ENCODE measurements at regions not wholly inside any gene's neighbourhood (a gene's known extent, or its start where the extent isn't known, plus 50 kb on each side); places are given as distances from the start of the nearest gene placed in this dataset.

GRCh38 chr18:29547626-29548025, 1370.7 kb upstream of the CDH2 start:
- Histone ChIP-seq H3K4me1 (ENCODE audit: control insufficient read depth in 3 of 3, insufficient read depth in 2 of 3, low read depth in 1 of 3, low read length in 2 of 3) (no peaks in the 10 kb centered on the region), H3K9me3 (ENCODE audit: control insufficient read depth in 2 of 2, insufficient read depth in 1 of 2, low read depth in 1 of 2, low read length in 1 of 2) (peaks cover 0 to 2% of the 10 kb centered on the region in 2 donors), H3K27me3 (ENCODE audit: control insufficient read depth in 3 of 3, insufficient read depth in 3 of 3, low read length in 3 of 3) (no peaks in the 10 kb centered on the region), H3K36me3 (ENCODE audit: control insufficient read depth in 3 of 3, insufficient read depth in 2 of 3, low read depth in 1 of 3, low read length in 3 of 3) (no peaks in the 10 kb centered on the region), H3K4me3 (ENCODE audit: low read depth in 1 of 3, low read length in 3 of 3) (no peak overlapping the region), H3K27ac (ENCODE audit: low read depth in 1 of 3, low read length in 2 of 3) (no peak overlapping the region)
- DNase-seq = no peak
- no peak for FAIRE-seq

DNA sequence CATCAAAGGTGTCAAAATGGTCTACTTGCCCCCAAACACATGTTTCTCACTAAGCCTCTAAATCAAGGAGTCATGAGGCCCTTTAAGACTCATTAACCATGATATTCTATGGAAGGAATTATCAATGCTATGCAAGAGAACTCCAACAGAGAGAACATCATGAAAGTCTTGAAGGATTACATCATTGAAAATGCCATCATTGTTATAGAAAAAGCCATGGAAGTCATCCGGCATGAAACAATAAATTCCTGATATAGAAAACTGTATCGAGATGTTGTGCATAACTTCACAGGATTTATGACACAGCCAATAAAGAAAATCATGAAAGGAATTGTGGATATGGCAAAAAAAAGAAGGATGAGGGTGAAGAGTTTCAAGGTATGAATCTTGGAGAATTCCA, 1363.6 kb upstream of the CDH2 start:
- no peak overlapping the region for H3K27ac ChIP-seq (ENCODE audit: low read depth in 1 of 3, low read length in 2 of 3)
- DNase-seq (no peak), FAIRE-seq (no peak)
- H3K9me3 ChIP-seq (ENCODE audit: control insufficient read depth in 2 of 2, insufficient read depth in 1 of 2, low read depth in 1 of 2, low read length in 1 of 2) = no peaks in the 10 kb centered on the region
- H3K4me3 ChIP-seq (ENCODE audit: low read depth in 1 of 3, low read length in 3 of 3) = no peak overlapping the region
- H3K4me1 ChIP-seq (ENCODE audit: control insufficient read depth in 3 of 3, insufficient read depth in 2 of 3, low read depth in 1 of 3, low read length in 2 of 3) = no peaks in the 10 kb centered on the region
- 77 to 87% (median 79%) methylated on average over 2 of the region's 2 CpGs for WGBS, 3 donors
- no peaks in the 10 kb centered on the region for H3K27me3 ChIP-seq (ENCODE audit: control insufficient read depth in 3 of 3, insufficient read depth in 3 of 3, low read length in 3 of 3)
- no peaks in the 10 kb centered on the region for H3K36me3 ChIP-seq (ENCODE audit: control insufficient read depth in 3 of 3, insufficient read depth in 2 of 3, low read depth in 1 of 3, low read length in 3 of 3)

GRCh38 chr18:29531746-29532145, 1354.8 kb upstream of the CDH2 start:
- no peak for FAIRE-seq
- Histone ChIP-seq H3K9me3 (ENCODE audit: control insufficient read depth in 2 of 2, insufficient read depth in 1 of 2, low read depth in 1 of 2, low read length in 1 of 2) (no peaks in the 10 kb centered on the region), H3K36me3 (ENCODE audit: control insufficient read depth in 3 of 3, insufficient read depth in 2 of 3, low read depth in 1 of 3, low read length in 3 of 3) (no peaks in the 10 kb centered on the region), H3K4me3 (ENCODE audit: low read depth in 1 of 3, low read length in 3 of 3) (no peak overlapping the region), H3K27ac (ENCODE audit: low read depth in 1 of 3, low read length in 2 of 3) (no peak overlapping the region), H3K4me1 (ENCODE audit: control insufficient read depth in 3 of 3, insufficient read depth in 2 of 3, low read depth in 1 of 3, low read length in 2 of 3) (no peaks in the 10 kb centered on the region), H3K27me3 (ENCODE audit: control insufficient read depth in 3 of 3, insufficient read depth in 3 of 3, low read length in 3 of 3) (no peaks in the 10 kb centered on the region)
- no peak for DNase-seq

DNA sequence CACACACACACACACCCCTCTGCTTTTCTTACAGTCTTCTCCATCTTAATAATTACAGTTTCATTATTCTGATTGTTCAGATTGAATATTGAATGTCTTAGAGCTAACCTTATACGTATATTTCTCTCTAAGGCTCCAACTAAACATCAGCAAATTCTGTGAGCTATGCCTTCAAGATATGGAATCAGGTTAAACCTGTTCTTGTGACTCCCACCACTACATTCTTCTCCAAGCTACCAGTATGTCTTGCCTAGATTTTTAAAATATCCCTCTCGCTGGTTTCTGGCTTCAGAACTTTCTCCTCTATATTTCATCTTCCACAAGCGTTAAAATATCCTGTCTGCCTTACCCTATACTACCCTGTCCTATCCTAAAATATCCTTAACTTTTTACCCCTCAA, 1346.4 kb upstream of the CDH2 start:
- DNase-seq (no peak), FAIRE-seq (no peak)
- Histone ChIP-seq H3K4me3 (ENCODE audit: low read depth in 1 of 3, low read length in 3 of 3) (no peak overlapping the region), H3K36me3 (ENCODE audit: control insufficient read depth in 3 of 3, insufficient read depth in 2 of 3, low read depth in 1 of 3, low read length in 3 of 3) (no peaks in the 10 kb centered on the region), H3K9me3 (ENCODE audit: control insufficient read depth in 2 of 2, insufficient read depth in 1 of 2, low read depth in 1 of 2, low read length in 1 of 2) (no peaks in the 10 kb centered on the region), H3K4me1 (ENCODE audit: control insufficient read depth in 3 of 3, insufficient read depth in 2 of 3, low read depth in 1 of 3, low read length in 2 of 3) (no peaks in the 10 kb centered on the region), H3K27ac (ENCODE audit: low read depth in 1 of 3, low read length in 2 of 3) (no peak overlapping the region), H3K27me3 (ENCODE audit: control insufficient read depth in 3 of 3, insufficient read depth in 3 of 3, low read length in 3 of 3) (no peaks in the 10 kb centered on the region)
- 80 to 83% (median 80%) methylated on average over 3 of the region's 3 CpGs for WGBS, 3 donors

GRCh38 chr18:29512761-29513160, 1335.8 kb upstream of the CDH2 start:
- H3K4me3 ChIP-seq (ENCODE audit: low read depth in 1 of 3, low read length in 3 of 3) = no peak overlapping the region
- WGBS, 3 donors = 42 to 69% (median 57%) methylated on average over 3 of the region's 3 CpGs
- no peak overlapping the region for H3K27ac ChIP-seq (ENCODE audit: low read depth in 1 of 3, low read length in 2 of 3)
- no peak for FAIRE-seq
- H3K27me3 ChIP-seq (ENCODE audit: control insufficient read depth in 3 of 3, insufficient read depth in 3 of 3, low read length in 3 of 3) = no peaks in the 10 kb centered on the region
- no peaks in the 10 kb centered on the region for H3K4me1 ChIP-seq (ENCODE audit: control insufficient read depth in 3 of 3, insufficient read depth in 2 of 3, low read depth in 1 of 3, low read length in 2 of 3)
- no peak for DNase-seq
- no peaks in the 10 kb centered on the region for H3K36me3 ChIP-seq (ENCODE audit: control insufficient read depth in 3 of 3, insufficient read depth in 2 of 3, low read depth in 1 of 3, low read length in 3 of 3)
- no peaks in the 10 kb centered on the region for H3K9me3 ChIP-seq (ENCODE audit: control insufficient read depth in 2 of 2, insufficient read depth in 1 of 2, low read depth in 1 of 2, low read length in 1 of 2)

DNA sequence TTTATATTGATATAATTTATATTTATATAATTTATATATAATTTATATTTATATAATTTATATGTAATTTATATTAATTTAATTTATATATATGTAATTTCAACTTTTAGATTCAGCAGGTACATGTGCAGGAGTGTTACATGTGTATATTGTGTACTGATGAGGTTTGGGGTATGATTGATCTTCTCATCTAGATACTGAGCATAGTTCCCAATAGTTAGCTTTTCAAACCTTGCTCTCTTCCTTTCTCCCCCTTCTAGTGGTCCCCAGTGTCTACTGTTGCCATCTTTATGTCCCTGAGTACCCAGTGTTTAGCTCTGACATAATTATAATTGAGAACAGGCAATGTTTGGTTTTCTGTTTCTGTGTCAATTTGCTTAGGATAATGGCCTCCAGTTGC, 1335.3 kb upstream of the CDH2 start:
- Histone ChIP-seq H3K36me3 (ENCODE audit: control insufficient read depth in 3 of 3, insufficient read depth in 2 of 3, low read depth in 1 of 3, low read length in 3 of 3) (no peaks in the 10 kb centered on the region), H3K27me3 (ENCODE audit: control insufficient read depth in 3 of 3, insufficient read depth in 3 of 3, low read length in 3 of 3) (no peaks in the 10 kb centered on the region), H3K27ac (ENCODE audit: low read depth in 1 of 3, low read length in 2 of 3) (no peak overlapping the region), H3K4me1 (ENCODE audit: control insufficient read depth in 3 of 3, insufficient read depth in 2 of 3, low read depth in 1 of 3, low read length in 2 of 3) (no peaks in the 10 kb centered on the region), H3K9me3 (ENCODE audit: control insufficient read depth in 2 of 2, insufficient read depth in 1 of 2, low read depth in 1 of 2, low read length in 1 of 2) (no peaks in the 10 kb centered on the region), H3K4me3 (ENCODE audit: low read depth in 1 of 3, low read length in 3 of 3) (no peak overlapping the region)
- DNase-seq (no peak), FAIRE-seq (no peak)

GRCh38 chr18:29501952-29502351, 1325.0 kb upstream of the CDH2 start:
- 72 to 82% (median 74%) methylated on average over 3 of the region's 3 CpGs for WGBS, 3 donors
- DNase-seq (no peak), FAIRE-seq (no peak)
- Histone ChIP-seq H3K27me3 (ENCODE audit: control insufficient read depth in 3 of 3, insufficient read depth in 3 of 3, low read length in 3 of 3) (no peaks in the 10 kb centered on the region), H3K27ac (ENCODE audit: low read depth in 1 of 3, low read length in 2 of 3) (no peak overlapping the region), H3K4me1 (ENCODE audit: control insufficient read depth in 3 of 3, insufficient read depth in 2 of 3, low read depth in 1 of 3, low read length in 2 of 3) (no peaks in the 10 kb centered on the region), H3K36me3 (ENCODE audit: control insufficient read depth in 3 of 3, insufficient read depth in 2 of 3, low read depth in 1 of 3, low read length in 3 of 3) (no peaks in the 10 kb centered on the region), H3K4me3 (ENCODE audit: low read depth in 1 of 3, low read length in 3 of 3) (no peak overlapping the region), H3K9me3 (ENCODE audit: control insufficient read depth in 2 of 2, insufficient read depth in 1 of 2, low read depth in 1 of 2, low read length in 1 of 2) (no peaks in the 10 kb centered on the region)

GRCh38 chr18:29496152-29496680, 1319.3 kb upstream of the CDH2 start:
- WGBS, 3 donors = 74 to 84% (median 78%) methylated on average over 2 of the region's 2 CpGs
- H3K27me3 ChIP-seq (ENCODE audit: control insufficient read depth in 3 of 3, insufficient read depth in 3 of 3, low read length in 3 of 3) = no peaks in the 10 kb centered on the region

DNA sequence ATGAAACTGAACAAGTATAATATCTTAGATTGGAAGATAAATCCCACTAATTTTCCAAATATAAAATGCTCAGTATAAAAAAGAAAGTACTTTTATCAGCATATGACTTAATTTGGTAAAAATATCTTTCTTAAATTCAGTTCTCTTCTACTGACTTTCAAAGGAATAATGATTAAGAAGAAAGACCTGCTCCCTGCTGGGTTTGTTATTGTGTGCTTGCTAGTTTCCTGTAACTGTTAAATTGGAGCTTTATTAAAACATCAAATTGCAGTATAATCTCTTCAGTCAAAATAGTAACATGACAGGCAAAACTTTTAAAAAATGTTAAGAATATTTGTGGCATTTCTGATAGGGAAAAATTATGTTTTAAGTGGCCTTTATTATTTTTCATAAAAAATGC, 1317.4 kb upstream of the CDH2 start:
- no peak for FAIRE-seq
- Histone ChIP-seq H3K27me3 (ENCODE audit: control insufficient read depth in 3 of 3, insufficient read depth in 3 of 3, low read length in 3 of 3) (no peaks in the 10 kb centered on the region), H3K27ac (ENCODE audit: low read depth in 1 of 3, low read length in 2 of 3) (no peak overlapping the region), H3K9me3 (ENCODE audit: control insufficient read depth in 2 of 2, insufficient read depth in 1 of 2, low read depth in 1 of 2, low read length in 1 of 2) (no peaks in the 10 kb centered on the region), H3K4me3 (ENCODE audit: low read depth in 1 of 3, low read length in 3 of 3) (no peak overlapping the region), H3K36me3 (ENCODE audit: control insufficient read depth in 3 of 3, insufficient read depth in 2 of 3, low read depth in 1 of 3, low read length in 3 of 3) (no peaks in the 10 kb centered on the region), H3K4me1 (ENCODE audit: control insufficient read depth in 3 of 3, insufficient read depth in 2 of 3, low read depth in 1 of 3, low read length in 2 of 3) (no peaks in the 10 kb centered on the region)
- no peak for DNase-seq

More at GRCh38 chr18:29496152-29496680, 1319.3 kb upstream of the CDH2 start:
- Histone ChIP-seq H3K36me3 (ENCODE audit: control insufficient read depth in 3 of 3, insufficient read depth in 2 of 3, low read depth in 1 of 3, low read length in 3 of 3) (no peaks in the 10 kb centered on the region), H3K4me3 (ENCODE audit: low read depth in 1 of 3, low read length in 3 of 3) (no peak overlapping the region), H3K27ac (ENCODE audit: low read depth in 1 of 3, low read length in 2 of 3) (no peak overlapping the region), H3K4me1 (ENCODE audit: control insufficient read depth in 3 of 3, insufficient read depth in 2 of 3, low read depth in 1 of 3, low read length in 2 of 3) (no peaks in the 10 kb centered on the region), H3K9me3 (ENCODE audit: control insufficient read depth in 2 of 2, insufficient read depth in 1 of 2, low read depth in 1 of 2, low read length in 1 of 2) (no peaks in the 10 kb centered on the region)
- DNase-seq (no peak), FAIRE-seq (no peak)

Data from small intestine (tissue), 7 donors.